ENCODE measurements at regions not wholly inside any gene's neighbourhood (a gene's known extent, or its start where the extent isn't known, plus 50 kb on each side); places are given as distances from the start of the nearest gene placed in this dataset.

DNA sequence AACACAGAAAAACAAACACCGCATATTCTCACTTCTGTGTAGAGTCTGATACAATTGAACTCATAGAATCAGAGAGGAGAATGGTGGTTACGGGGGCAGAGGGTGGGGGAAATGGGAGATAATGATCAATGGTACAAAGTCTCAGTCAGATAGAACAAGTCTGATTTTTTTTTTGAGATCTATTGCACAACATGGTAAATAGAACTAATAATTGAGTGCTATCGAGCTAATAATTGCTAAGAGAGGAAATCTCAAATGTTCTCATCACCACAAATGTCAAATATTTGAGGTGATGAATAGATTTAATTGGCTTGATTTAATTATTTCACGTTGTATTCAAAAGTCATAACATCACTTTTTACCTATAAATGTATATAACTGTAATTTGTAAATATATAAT is 121.0 kb upstream of the SPIN1 start:
- 50% methylated on average over 4 of the region's 4 CpGs for WGBS
- H3K4me1 ChIP-seq (ENCODE audit: control insufficient read depth in 4 of 4, insufficient read depth in 4 of 4, low read length in 3 of 4): peaks cover 0 to 3% (median under 1%) of the 10 kb centered on the region in 4 donors
- no peak overlapping the region for H3K9ac ChIP-seq (ENCODE audit: low read depth in 1 of 2, low read length in 2 of 2)
- H3K4me3 ChIP-seq (ENCODE audit: low read depth in 1 of 3, low read length in 3 of 3): no peak overlapping the region
- DNase-seq (ENCODE audit: low spot score): no peak
- no peak for TF ChIP-seq YY1 (IDR thresholded peaks at IDR 0.05)
- peak; percentile 24 to 29 for TF ChIP-seq HNF4A (conservative IDR thresholded peaks at IDR 0.05)
- TF ChIP-seq, protein P1, sequence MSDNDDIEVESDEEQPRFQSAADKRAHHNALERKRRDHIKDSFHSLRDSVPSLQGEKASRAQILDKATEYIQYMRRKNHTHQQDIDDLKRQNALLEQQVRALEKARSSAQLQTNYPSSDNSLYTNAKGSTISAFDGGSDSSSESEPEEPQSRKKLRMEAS (IDR thresholded peaks at IDR 0.05): no peak
- no peaks in the 10 kb centered on the region for H3K9me3 ChIP-seq (ENCODE audit: control insufficient read depth in 4 of 4, low read length in 3 of 4)
- no peaks in the 10 kb centered on the region for H3K36me3 ChIP-seq (ENCODE audit: control insufficient read depth in 4 of 4, insufficient read depth in 3 of 4, low read depth in 1 of 4, low read length in 3 of 4)
- H3K27ac ChIP-seq (ENCODE audit: low read depth in 1 of 2, low read length in 2 of 2): no peak overlapping the region
- no peaks in the 10 kb centered on the region for H3K27me3 ChIP-seq (ENCODE audit: control insufficient read depth in 4 of 4, insufficient read depth in 4 of 4, low read length in 3 of 4)

DNA sequence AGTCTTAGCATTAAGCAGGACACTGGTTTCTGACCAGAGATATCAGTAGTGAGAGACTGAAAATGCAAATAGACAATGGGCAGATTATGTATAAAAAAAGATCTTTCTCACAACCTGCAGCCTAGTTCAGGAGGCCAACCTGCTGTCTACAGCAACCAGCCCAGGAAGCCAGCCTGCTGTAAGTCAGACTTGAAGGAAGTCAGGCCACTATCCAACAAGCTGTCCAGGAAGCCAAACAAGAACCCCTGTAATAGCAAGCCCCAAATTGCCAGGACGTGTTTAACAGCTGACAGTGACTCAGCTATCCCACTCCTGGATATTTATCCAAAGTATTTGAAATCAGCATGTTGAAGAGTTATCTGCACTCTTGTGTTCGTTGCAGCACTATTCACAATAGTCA is 121.8 kb upstream of the SPIN1 start:
- no peak overlapping the region for H3K27ac ChIP-seq (ENCODE audit: low read depth in 1 of 2, low read length in 2 of 2)
- no peak for TF ChIP-seq FOXA2 (IDR thresholded peaks at IDR 0.05)
- no peak for TF ChIP-seq YY1 (IDR thresholded peaks at IDR 0.05)
- no peak for TF ChIP-seq GABPA (IDR thresholded peaks at IDR 0.05 in 1 of 2, conservative IDR thresholded peaks at IDR 0.05 in 1 of 2)
- TF ChIP-seq, protein P2, sequence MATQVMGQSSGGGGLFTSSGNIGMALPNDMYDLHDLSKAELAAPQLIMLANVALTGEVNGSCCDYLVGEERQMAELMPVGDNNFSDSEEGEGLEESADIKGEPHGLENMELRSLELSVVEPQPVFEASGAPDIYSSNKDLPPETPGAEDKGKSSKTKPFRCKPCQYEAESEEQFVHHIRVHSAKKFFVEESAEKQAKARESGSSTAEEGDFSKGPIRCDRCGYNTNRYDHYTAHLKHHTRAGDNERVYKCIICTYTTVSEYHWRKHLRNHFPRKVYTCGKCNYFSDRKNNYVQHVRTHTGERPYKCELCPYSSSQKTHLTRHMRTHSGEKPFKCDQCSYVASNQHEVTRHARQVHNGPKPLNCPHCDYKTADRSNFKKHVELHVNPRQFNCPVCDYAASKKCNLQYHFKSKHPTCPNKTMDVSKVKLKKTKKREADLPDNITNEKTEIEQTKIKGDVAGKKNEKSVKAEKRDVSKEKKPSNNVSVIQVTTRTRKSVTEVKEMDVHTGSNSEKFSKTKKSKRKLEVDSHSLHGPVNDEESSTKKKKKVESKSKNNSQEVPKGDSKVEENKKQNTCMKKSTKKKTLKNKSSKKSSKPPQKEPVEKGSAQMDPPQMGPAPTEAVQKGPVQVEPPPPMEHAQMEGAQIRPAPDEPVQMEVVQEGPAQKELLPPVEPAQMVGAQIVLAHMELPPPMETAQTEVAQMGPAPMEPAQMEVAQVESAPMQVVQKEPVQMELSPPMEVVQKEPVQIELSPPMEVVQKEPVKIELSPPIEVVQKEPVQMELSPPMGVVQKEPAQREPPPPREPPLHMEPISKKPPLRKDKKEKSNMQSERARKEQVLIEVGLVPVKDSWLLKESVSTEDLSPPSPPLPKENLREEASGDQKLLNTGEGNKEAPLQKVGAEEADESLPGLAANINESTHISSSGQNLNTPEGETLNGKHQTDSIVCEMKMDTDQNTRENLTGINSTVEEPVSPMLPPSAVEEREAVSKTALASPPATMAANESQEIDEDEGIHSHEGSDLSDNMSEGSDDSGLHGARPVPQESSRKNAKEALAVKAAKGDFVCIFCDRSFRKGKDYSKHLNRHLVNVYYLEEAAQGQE (IDR thresholded peaks at IDR 0.05): no peak
- TF ChIP-seq TAF1 (conservative IDR thresholded peaks at IDR 0.05): no peak
- no peak for TF ChIP-seq SP1 (IDR thresholded peaks at IDR 0.05)
- no peak for TF ChIP-seq HNF4G (IDR thresholded peaks at IDR 0.05)
- H3K27me3 ChIP-seq (ENCODE audit: control insufficient read depth in 4 of 4, insufficient read depth in 4 of 4, low read length in 3 of 4): no peaks in the 10 kb centered on the region
- H3K36me3 ChIP-seq (ENCODE audit: control insufficient read depth in 4 of 4, insufficient read depth in 3 of 4, low read depth in 1 of 4, low read length in 3 of 4): no peaks in the 10 kb centered on the region
- no peak for DNase-seq (ENCODE audit: low spot score)
- H3K9me3 ChIP-seq (ENCODE audit: control insufficient read depth in 4 of 4, low read length in 3 of 4): no peaks in the 10 kb centered on the region
- H3K9ac ChIP-seq (ENCODE audit: low read depth in 1 of 2, low read length in 2 of 2): no peak overlapping the region
- no peak overlapping the region for H3K4me3 ChIP-seq (ENCODE audit: low read depth in 1 of 3, low read length in 3 of 3)
- peaks cover 0 to 3% (median under 1%) of the 10 kb centered on the region in 4 donors for H3K4me1 ChIP-seq (ENCODE audit: control insufficient read depth in 4 of 4, insufficient read depth in 4 of 4, low read length in 3 of 4)
- 87% methylated on average over 2 of the region's 2 CpGs for WGBS

DNA sequence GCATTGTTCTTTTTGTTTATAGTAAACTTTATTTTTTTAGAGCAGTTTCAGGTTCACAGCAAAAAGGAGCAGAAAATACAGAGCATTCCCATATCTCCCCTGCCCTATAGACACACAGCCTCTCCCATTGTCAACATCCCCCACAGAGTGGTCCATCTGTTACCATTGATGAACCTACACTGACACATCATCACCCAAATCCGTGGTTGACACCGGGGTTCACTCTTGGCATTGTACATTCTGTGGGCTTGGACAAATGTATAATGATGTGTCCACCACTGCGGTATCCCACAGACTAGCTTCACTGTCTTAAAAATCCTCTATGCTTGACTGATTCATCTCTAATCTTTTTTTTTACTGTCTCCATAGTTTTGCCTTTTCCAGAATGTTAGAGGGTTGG is 120.7 kb upstream of the SPATA31C2 start:
- Histone ChIP-seq H3K27ac (ENCODE audit: low read depth in 1 of 2, low read length in 2 of 2) (no peak overlapping the region), H3K4me3 (ENCODE audit: low read depth in 1 of 3, low read length in 3 of 3) (no peak overlapping the region), H3K9me3 (ENCODE audit: control insufficient read depth in 4 of 4, low read length in 3 of 4) (no peaks in the 10 kb centered on the region), H3K27me3 (ENCODE audit: control insufficient read depth in 4 of 4, insufficient read depth in 4 of 4, low read length in 3 of 4) (no peaks in the 10 kb centered on the region), H3K9ac (ENCODE audit: low read depth in 1 of 2, low read length in 2 of 2) (no peak overlapping the region), H3K36me3 (ENCODE audit: control insufficient read depth in 4 of 4, insufficient read depth in 3 of 4, low read depth in 1 of 4, low read length in 3 of 4) (no peaks in the 10 kb centered on the region), H3K4me1 (ENCODE audit: control insufficient read depth in 4 of 4, insufficient read depth in 4 of 4, low read length in 3 of 4) (peaks cover 0 to 4% (median 1%) of the 10 kb centered on the region in 4 donors)
- 63% methylated on average over 3 of the region's 3 CpGs for WGBS
- no peak for TF ChIP-seq YY1 (IDR thresholded peaks at IDR 0.05)
- TF ChIP-seq FOXA1 (IDR thresholded peaks at IDR 0.05): no peak
- no peak for TF ChIP-seq NR2F2 (IDR thresholded peaks at IDR 0.05)
- TF ChIP-seq RXRA (IDR thresholded peaks at IDR 0.05): no peak
- TF ChIP-seq JUND (IDR thresholded peaks at IDR 0.05): no peak
- TF ChIP-seq HNF4G (IDR thresholded peaks at IDR 0.05): no peak
- TF ChIP-seq, protein P2 (IDR thresholded peaks at IDR 0.05): no peak
- TF ChIP-seq EGR1 (IDR thresholded peaks at IDR 0.05; ENCODE audit: low read depth in 2 of 2): no peak
- DNase-seq (ENCODE audit: low spot score): no peak
